CD14-positive monocyte (primary cell): ENCODE measurements at regions not wholly inside any gene's neighbourhood (a gene's known extent, or its start where the extent isn't known, plus 50 kb on each side); places are given as distances from the start of the nearest gene placed in this dataset.

Experiments
- DNase-seq, 3 donors: peaks; one replicate each; pipeline ENCODE4 v3.0.0-alpha.2; 2011 to 2022
- H2AFZ ChIP-seq: 2 replicates; pipeline ENCODE4 v1.6.0; 2012; ENCODE audit warnings: mild to moderate bottlenecking, low read depth, low read length, inconsistent platforms; ENCODE audit not compliant: insufficient read depth, poor library complexity, severe bottlenecking
- H3K27ac ChIP-seq, 2 donors: 1 replicate in 1 of 2; 2 replicates in 1 of 2; pipeline ENCODE4 v1.5.1; 2012 to 2013; ENCODE audit warnings: low read length in 2 of 2, control low read depth in 1 of 2, inconsistent platforms in 1 of 2, low read depth in 1 of 2, mild to moderate bottlenecking in 1 of 2
- H3K27me3 ChIP-seq, 2 donors: one replicate each; pipeline versions ENCODE4 v1.6.0 to v1.6.1; 2011 to 2013; ENCODE audit warnings: low read length in 2 of 2; ENCODE audit not compliant: control insufficient read depth in 2 of 2, insufficient read depth in 2 of 2
- H3K36me3 ChIP-seq, 2 donors: replicated peaks in 1 of 2; 1 replicate in 1 of 2; 2 replicates in 1 of 2; pipeline versions ENCODE4 v1.5.1 to v1.6.1; 2012 to 2013; ENCODE audit warnings: low read length in 2 of 2, control low read depth in 1 of 2, inconsistent platforms in 1 of 2, mild to moderate bottlenecking in 1 of 2; ENCODE audit not compliant: insufficient read depth in 2 of 2, control insufficient read depth in 1 of 2
- H3K4me1 ChIP-seq, 2 donors: 1 replicate in 1 of 2; 2 replicates in 1 of 2; pipeline versions ENCODE4 v1.5.1 to v1.6.1; 2012 to 2013; ENCODE audit warnings: low read length in 2 of 2, control low read depth in 1 of 2, inconsistent platforms in 1 of 2, mild to moderate bottlenecking in 1 of 2, moderate library complexity in 1 of 2; ENCODE audit not compliant: insufficient read depth in 2 of 2, control insufficient read depth in 1 of 2
- H3K4me2 ChIP-seq: replicated peaks from 2 replicates; pipeline ENCODE3; 2012; ENCODE audit warnings: low read length, moderate library complexity, mild to moderate bottlenecking; ENCODE audit not compliant: poor library complexity, severe bottlenecking; ENCODE audit errors: extremely low read depth
- H3K4me3 ChIP-seq, 3 experiments: fragments of 200-600 bp in 1 of 3; sonication (generic) in 1 of 3; replicated peaks in 1 of 3; 1 replicate in 2 of 3; 2 replicates in 1 of 3; pipeline ENCODE4 v1.5.1; 2011 to 2013; ENCODE audit warnings: low read length in 3 of 3, mild to moderate bottlenecking in 3 of 3, control low read depth in 2 of 3, low read depth in 2 of 3, inconsistent platforms in 1 of 3, moderate library complexity in 1 of 3
- H3K79me2 ChIP-seq: 2 replicates; pipeline ENCODE4 v1.6.0; 2012; ENCODE audit warnings: mild to moderate bottlenecking, control low read depth, inconsistent platforms, low read length, moderate library complexity; ENCODE audit not compliant: insufficient read depth
- H3K9ac ChIP-seq: 2 replicates; pipeline ENCODE4 v1.6.0; 2017; ENCODE audit warnings: low read length, mild to moderate bottlenecking; ENCODE audit not compliant: insufficient read depth, poor library complexity, severe bottlenecking
- H3K9me3 ChIP-seq, 2 donors: replicated peaks in 1 of 2; 1 replicate in 1 of 2; 2 replicates in 1 of 2; pipeline versions ENCODE4 v1.5.1 to v1.6.1; 2012 to 2013; ENCODE audit warnings: low read length in 2 of 2, control low read depth in 1 of 2; ENCODE audit not compliant: control insufficient read depth in 1 of 2, insufficient read depth in 1 of 2
- H4K20me1 ChIP-seq: 2 replicates; pipeline ENCODE4 v1.6.0; 2012; ENCODE audit warnings: mild to moderate bottlenecking, low read length, control low read depth, moderate library complexity; ENCODE audit not compliant: insufficient read depth
- H3K27ac Mint-ChIP-seq, 7 donors: one replicate each; pipeline ENCODE4 v1.8.0; 2020; ENCODE audit warnings: mild to moderate bottlenecking in 7 of 7, mixed read lengths in 7 of 7, moderate library complexity in 6 of 7, inconsistent platforms in 2 of 7
- H3K27me3 Mint-ChIP-seq, 3 donors: one replicate each; pipeline ENCODE4 v1.8.0; 2021 to 2022; ENCODE audit warnings: low read depth in 3 of 3, mild to moderate bottlenecking in 3 of 3, mixed read lengths in 3 of 3, moderate library complexity in 3 of 3, inconsistent platforms in 1 of 3
- H3K36me3 Mint-ChIP-seq, 2 donors: one replicate each; pipeline ENCODE4 v1.8.0; 2020; ENCODE audit warnings: mixed read lengths in 2 of 2, inconsistent platforms in 1 of 2, mild to moderate bottlenecking in 1 of 2
- H3K4me1 Mint-ChIP-seq: one replicate; pipeline ENCODE4 v1.8.0; 2020; ENCODE audit warnings: mild to moderate bottlenecking, mixed read lengths
- H3K4me3 Mint-ChIP-seq, 2 donors: one replicate each; pipeline ENCODE4 v1.8.0; 2020; ENCODE audit warnings: mild to moderate bottlenecking in 2 of 2, mixed read lengths in 2 of 2, moderate library complexity in 1 of 2
- H3K9me3 Mint-ChIP-seq, 7 donors: one replicate each; pipeline ENCODE4 v1.8.0; 2020 to 2022; ENCODE audit warnings: mixed read lengths in 7 of 7, mild to moderate bottlenecking in 6 of 7, moderate library complexity in 6 of 7, inconsistent platforms in 2 of 7
- CTCF ChIP-seq: fragments of 200-600 bp; IDR thresholded peaks from one replicate; pipeline ENCODE4 v1.8.0; 2022; ENCODE audit warnings: antibody characterized with exemption, mild to moderate bottlenecking
- WGBS: methylation state at CpG from one replicate; pipeline ENCODE4 v1.1.5; 2013; ENCODE audit warnings: missing lambda C conversion rate; ENCODE audit not compliant: insufficient coverage; 5-methylcytosine and 5-hydroxymethylcytosine counted together
- intact Hi-C, 2 donors: fragments of 100-400 bp; cut with micrococcal nuclease; formaldehyde crosslinking; loops; one replicate each; pipeline versions ENCODE4 v1.15.0 to v1.15.1; 2023

- no peaks in the 10 kb centered on the region for H3K79me2 ChIP-seq
- H3K27me3 ChIP-seq: no peaks in the 10 kb centered on the region
- no peaks in the 10 kb centered on the region for H3K36me3 ChIP-seq
- H3K27ac ChIP-seq: no peak overlapping the region
- intact Hi-C loops: no loop called here
- no peaks in the 10 kb centered on the region for H4K20me1 ChIP-seq
- no peak overlapping the region for H3K4me3 ChIP-seq
- peaks cover 3 to 16% (median 6%) of the 10 kb centered on the region in 7 donors for H3K9me3 Mint-ChIP-seq
- no peaks in the 10 kb centered on the region for H3K36me3 Mint-ChIP-seq
- no peaks in the 10 kb centered on the region for H3K27me3 Mint-ChIP-seq
- H3K4me1 Mint-ChIP-seq: no peaks in the 10 kb centered on the region
- DNase-seq: no peak
- 85% methylated on average over 4 of the region's 4 CpGs for WGBS
- no peak overlapping the region for H2AFZ ChIP-seq
- no peaks in the 10 kb centered on the region for H3K4me1 ChIP-seq
- H3K9ac ChIP-seq: no peak overlapping the region
- no peak overlapping the region for H3K4me2 ChIP-seq
- peaks cover 0 to 10% of the 10 kb centered on the region in 2 donors for H3K9me3 ChIP-seq
- H3K4me3 Mint-ChIP-seq: no peak overlapping the region
- H3K27ac Mint-ChIP-seq: peak overlapping the region in 1 of 7 donors; percentile 39
- TF ChIP-seq CTCF: no peak
These were observed 827.0 kb upstream of the DDX18 start for GRCh38 chr2:116987447-116987846.

GRCh38 chr2:116988303-116988702 is 826.2 kb upstream of the DDX18 start:
- no peaks in the 10 kb centered on the region for H3K4me1 ChIP-seq
- no peak overlapping the region for H3K9ac ChIP-seq
- no peak overlapping the region for H3K27ac Mint-ChIP-seq
- H3K4me1 Mint-ChIP-seq: no peaks in the 10 kb centered on the region
- peaks cover 0 to 10% of the 10 kb centered on the region in 2 donors for H3K9me3 ChIP-seq
- H3K27me3 Mint-ChIP-seq: no peaks in the 10 kb centered on the region
- DNase-seq: no peak
- no peak for TF ChIP-seq CTCF
- H4K20me1 ChIP-seq: no peaks in the 10 kb centered on the region
- no peaks in the 10 kb centered on the region for H3K27me3 ChIP-seq
- H3K4me2 ChIP-seq: no peak overlapping the region
- H3K36me3 ChIP-seq: no peaks in the 10 kb centered on the region
- H2AFZ ChIP-seq: no peak overlapping the region
- no peaks in the 10 kb centered on the region for H3K79me2 ChIP-seq
- intact Hi-C loops: no loop called here
- no peaks in the 10 kb centered on the region for H3K36me3 Mint-ChIP-seq
- H3K9me3 Mint-ChIP-seq: peaks cover 3 to 10% (median 6%) of the 10 kb centered on the region in 7 donors
- no peak overlapping the region for H3K27ac ChIP-seq
- H3K4me3 Mint-ChIP-seq: no peak overlapping the region
- no peak overlapping the region for H3K4me3 ChIP-seq
